ENCODE measurements at regions not wholly inside any gene's neighbourhood (a gene's known extent, or its start where the extent isn't known, plus 50 kb on each side); places are given as distances from the start of the nearest gene placed in this dataset.

GRCh38 chr10:105950410-105950809 lies 1214.1 kb downstream of the SORCS1 start:
- TF ChIP-seq CTCF (conservative IDR thresholded peaks at IDR 0.05) = peak; percentile 88
- no peak overlapping the region for H3K27ac ChIP-seq

- H3K27ac ChIP-seq = no peak overlapping the region
- TF ChIP-seq CTCF (conservative IDR thresholded peaks at IDR 0.05) = no peak
These were observed 1214.8 kb downstream of the SORCS1 start for GRCh38 chr10:105949721-105950120.

GRCh38 chr10:105925045-105925785 lies 1239.3 kb downstream of the SORCS1 start:
- TF ChIP-seq CTCF (conservative IDR thresholded peaks at IDR 0.05) = no peak
- H3K27ac ChIP-seq = no peak overlapping the region

GRCh38 chr10:105921348-105921747 lies 1243.2 kb downstream of the SORCS1 start:
- no peak for TF ChIP-seq CTCF (conservative IDR thresholded peaks at IDR 0.05)

DNA sequence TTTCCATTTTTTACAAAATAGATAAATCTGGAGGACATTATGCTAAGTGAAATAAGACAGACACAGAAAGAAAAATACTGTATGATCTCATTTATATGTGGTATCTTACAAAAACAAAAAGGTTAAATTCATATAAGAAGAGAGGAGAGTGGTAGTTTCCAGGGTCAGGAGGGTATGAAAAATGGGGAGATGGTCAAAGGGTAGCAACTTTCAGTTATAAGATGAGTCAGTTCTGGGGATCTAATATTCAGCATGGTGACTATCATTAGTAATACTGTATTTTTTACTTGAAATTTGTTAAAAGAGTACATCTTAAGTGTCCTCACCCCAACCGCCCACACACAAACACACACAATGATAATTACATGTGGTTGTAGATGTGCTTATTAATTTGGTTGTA lies 1250.1 kb downstream of the SORCS1 start:
- no peak for TF ChIP-seq CTCF (conservative IDR thresholded peaks at IDR 0.05)

More at GRCh38 chr10:105921348-105921747, 1243.2 kb downstream of the SORCS1 start:
- H3K27ac ChIP-seq = no peak overlapping the region

GRCh38 chr10:105908701-105909100 lies 1255.8 kb downstream of the SORCS1 start:
- H3K27ac ChIP-seq = no peak overlapping the region
- no peak for TF ChIP-seq CTCF (conservative IDR thresholded peaks at IDR 0.05)

More for the DNA sequence above, 1250.1 kb downstream of the SORCS1 start:
- H3K27ac ChIP-seq = no peak overlapping the region

DNA sequence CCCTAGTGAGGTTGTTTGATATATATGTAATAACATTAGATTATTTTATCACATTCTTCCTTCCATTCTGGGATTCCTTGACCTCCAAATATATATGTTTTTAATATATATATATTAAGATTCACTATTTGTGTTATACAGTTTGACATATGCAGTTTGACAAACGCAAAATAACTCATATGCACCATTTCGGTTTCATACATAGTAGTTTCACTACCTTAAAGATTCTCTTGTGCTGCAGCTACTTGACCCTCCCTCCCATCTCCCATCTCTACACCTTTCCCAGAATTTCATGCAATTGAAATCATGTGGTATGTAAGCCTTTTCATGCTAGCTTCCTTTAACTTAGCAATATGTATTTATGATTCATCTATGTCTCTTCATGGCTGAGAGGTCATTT lies 1244.4 kb downstream of the SORCS3 start:
- H3K27ac ChIP-seq = no peak overlapping the region
- TF ChIP-seq CTCF (conservative IDR thresholded peaks at IDR 0.05) = no peak

Data from VCaP (cell line).